ENCODE measurements at regions not wholly inside any gene's neighbourhood (a gene's known extent, or its start where the extent isn't known, plus 50 kb on each side); places are given as distances from the start of the nearest gene placed in this dataset.

GRCh38 chr11:81647374-81647773 lies 1086.3 kb downstream of the FAM181B start:
- TF ChIP-seq CTCF (IDR thresholded peaks at IDR 0.05) (no peak), ZFX (IDR thresholded peaks at IDR 0.05; ENCODE audit: borderline replicate concordance) (no peak)
